ENCODE measurements at regions not wholly inside any gene's neighbourhood (a gene's known extent, or its start where the extent isn't known, plus 50 kb on each side); places are given as distances from the start of the nearest gene placed in this dataset.

DNA sequence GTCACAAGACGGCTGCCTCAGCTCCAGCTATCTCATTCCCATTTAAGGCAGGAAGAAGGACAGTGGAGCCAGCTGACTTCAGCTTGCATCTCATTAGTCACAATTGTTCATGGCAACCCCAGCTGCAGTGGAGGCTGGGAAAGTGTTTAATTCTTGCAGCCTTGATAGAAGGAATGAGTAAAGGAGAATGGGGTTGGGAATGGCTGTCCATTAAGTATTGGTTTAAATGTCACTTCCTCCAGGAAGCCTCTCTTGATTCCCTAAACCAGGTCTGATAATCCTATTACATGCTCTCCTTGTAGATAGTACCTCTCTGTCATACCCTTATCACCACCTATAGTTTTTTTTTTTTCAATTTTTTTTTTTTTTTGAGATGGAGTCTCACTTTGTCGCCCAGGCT lies 166.4 kb downstream of the TFAP2C start:
- TF ChIP-seq, protein P1, sequence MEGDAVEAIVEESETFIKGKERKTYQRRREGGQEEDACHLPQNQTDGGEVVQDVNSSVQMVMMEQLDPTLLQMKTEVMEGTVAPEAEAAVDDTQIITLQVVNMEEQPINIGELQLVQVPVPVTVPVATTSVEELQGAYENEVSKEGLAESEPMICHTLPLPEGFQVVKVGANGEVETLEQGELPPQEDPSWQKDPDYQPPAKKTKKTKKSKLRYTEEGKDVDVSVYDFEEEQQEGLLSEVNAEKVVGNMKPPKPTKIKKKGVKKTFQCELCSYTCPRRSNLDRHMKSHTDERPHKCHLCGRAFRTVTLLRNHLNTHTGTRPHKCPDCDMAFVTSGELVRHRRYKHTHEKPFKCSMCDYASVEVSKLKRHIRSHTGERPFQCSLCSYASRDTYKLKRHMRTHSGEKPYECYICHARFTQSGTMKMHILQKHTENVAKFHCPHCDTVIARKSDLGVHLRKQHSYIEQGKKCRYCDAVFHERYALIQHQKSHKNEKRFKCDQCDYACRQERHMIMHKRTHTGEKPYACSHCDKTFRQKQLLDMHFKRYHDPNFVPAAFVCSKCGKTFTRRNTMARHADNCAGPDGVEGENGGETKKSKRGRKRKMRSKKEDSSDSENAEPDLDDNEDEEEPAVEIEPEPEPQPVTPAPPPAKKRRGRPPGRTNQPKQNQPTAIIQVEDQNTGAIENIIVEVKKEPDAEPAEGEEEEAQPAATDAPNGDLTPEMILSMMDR (IDR thresholded peaks at IDR 0.05), result no peak
- no peak for TF ChIP-seq TCF7L2 (IDR thresholded peaks at IDR 0.05; ENCODE audit: low read depth, low read length)
